MM.1S (cell line): ENCODE measurements at regions not wholly inside any gene's neighbourhood (a gene's known extent, or its start where the extent isn't known, plus 50 kb on each side); places are given as distances from the start of the nearest gene placed in this dataset.
"Not testable (repeated sequence)": the region's sequence is repeated elsewhere in the genome, so short reads cannot be mapped to it uniquely, and the experiment has no call there.

Experiments
- DNase-seq: peaks from one replicate; pipeline ENCODE4 v3.0.0-alpha.2; 2015
- H2AFZ ChIP-seq: fragments of 300-600 bp; sonication (generic); 2 replicates; pipeline ENCODE4 v1.6.0; 2016; ENCODE audit warnings: antibody characterized with exemption, low read length
- H3F3A ChIP-seq: fragments of 300-600 bp; sonication (generic); 2 replicates; pipeline ENCODE4 v1.6.1; 2016; ENCODE audit warnings: mild to moderate bottlenecking, antibody characterized with exemption, low read length, moderate library complexity, mixed read lengths; ENCODE audit not compliant: insufficient read depth
- H3K27ac ChIP-seq: fragments of 300-600 bp; sonication (generic); 2 replicates; pipeline ENCODE4 v1.5.1; 2016; ENCODE audit warnings: mild to moderate bottlenecking, low read length
- H3K27me3 ChIP-seq: fragments of 300-600 bp; sonication (generic); replicated peaks from 2 replicates; pipeline ENCODE4 v1.6.0; 2016; ENCODE audit warnings: low read length; ENCODE audit not compliant: insufficient read depth
- H3K36me3 ChIP-seq: fragments of 300-600 bp; sonication (generic); replicated peaks from 2 replicates; pipeline ENCODE4 v1.6.1; 2016; ENCODE audit warnings: mild to moderate bottlenecking, low read length, mixed read lengths; ENCODE audit not compliant: insufficient read depth
- H3K4me1 ChIP-seq: fragments of 300-600 bp; sonication (generic); 2 replicates; pipeline ENCODE4 v1.6.1; 2016; ENCODE audit warnings: low read length, mixed read lengths
- H3K4me2 ChIP-seq: fragments of 300-600 bp; sonication (generic); 2 replicates; pipeline ENCODE4 v1.6.0; 2016; ENCODE audit warnings: low read depth, low read length
- H3K4me3 ChIP-seq: fragments of 300-600 bp; sonication (generic); 2 replicates; pipeline ENCODE4 v1.5.1; 2016; ENCODE audit warnings: low read length, mixed read lengths
- H3K79me2 ChIP-seq: fragments of 300-600 bp; sonication (generic); 2 replicates; pipeline ENCODE4 v1.6.1; 2016; ENCODE audit warnings: mixed run types, low read length, mixed read lengths
- H3K9ac ChIP-seq: fragments of 300-600 bp; sonication (generic); 2 replicates; pipeline ENCODE4 v1.6.1; 2016; ENCODE audit warnings: low read length, mixed read lengths
- H3K9me2 ChIP-seq: fragments of 300-600 bp; sonication (generic); replicated peaks from 2 replicates; pipeline ENCODE4 v1.6.1; 2016; ENCODE audit warnings: mild to moderate bottlenecking, low read length, mixed read lengths; ENCODE audit not compliant: insufficient read depth
- H3K9me3 ChIP-seq: fragments of 300-600 bp; sonication (generic); replicated peaks from 2 replicates; pipeline ENCODE4 v1.6.1; 2016; ENCODE audit warnings: mild to moderate bottlenecking, low read length, mixed read lengths; ENCODE audit not compliant: insufficient read depth
- H4K20me1 ChIP-seq: fragments of 300-600 bp; sonication (generic); 2 replicates; pipeline ENCODE4 v1.6.1; 2016; ENCODE audit warnings: mild to moderate bottlenecking, low read length, moderate library complexity, mixed read lengths; ENCODE audit not compliant: insufficient read depth
- CTCF ChIP-seq: fragments of 300-600 bp; sonication (generic); IDR thresholded peaks from 2 replicates; pipeline ENCODE4 v1.5.1; 2016; ENCODE audit warnings: antibody characterized with exemption, low read length, mixed read lengths
- EZH2 ChIP-seq: fragments of 300-600 bp; sonication (generic); optimal IDR thresholded peaks from 2 replicates; pipeline ENCODE3; 2017; ENCODE audit warnings: low read depth, mild to moderate bottlenecking, antibody characterized with exemption, low read length, mixed read lengths
- EZH2phosphoT487 ChIP-seq: fragments of 300-600 bp; sonication (generic); IDR thresholded peaks from 2 replicates; pipeline ENCODE4 v1.6.1; 2018; ENCODE audit warnings: antibody characterized with exemption, low read length

GRCh38 chr7:131686833-131687232, 130.4 kb upstream of the PODXL start:
- Histone ChIP-seq H4K20me1 (0 out of 2 replicates have a peak, but pooled peaks cover 5% of the 10 kb centered on the region), H3K27ac (no peak overlapping the region), H3K4me3 (no peak overlapping the region), H2AFZ (no peak overlapping the region), H3K4me1 (peaks cover 16% of the 10 kb centered on the region), H3F3A (no peaks in the 10 kb centered on the region), H3K4me2 (no peak overlapping the region), H3K36me3 (no peaks in the 10 kb centered on the region), H3K9me3 (no peaks in the 10 kb centered on the region), H3K9ac (no peak overlapping the region), H3K9me2 (no peaks in the 10 kb centered on the region), H3K27me3 (peaks cover 67% of the 10 kb centered on the region), H3K79me2 (no peaks in the 10 kb centered on the region)
- TF ChIP-seq EZH2phosphoT487 (no peak), EZH2 (no peak), CTCF (no peak)
- DNase-seq: no peak

- Histone ChIP-seq H2AFZ (no peak overlapping the region), H4K20me1 (0 out of 2 replicates have a peak, but pooled peaks cover 1% of the 10 kb centered on the region), H3K79me2 (no peaks in the 10 kb centered on the region), H3K27ac (no peak overlapping the region), H3K4me2 (peak overlapping the region; percentile 1; the same call in 1 of the 2 replicates), H3K36me3 (no peaks in the 10 kb centered on the region), H3K27me3 (peaks cover 43% of the 10 kb centered on the region), H3F3A (no peaks in the 10 kb centered on the region), H3K4me1 (peaks cover 16% of the 10 kb centered on the region), H3K4me3 (no peak overlapping the region), H3K9me3 (no peaks in the 10 kb centered on the region), H3K9me2 (no peaks in the 10 kb centered on the region), H3K9ac (no peak overlapping the region)
- peak; percentile 92 for DNase-seq
- TF ChIP-seq EZH2phosphoT487 (no peak), EZH2 (no peak), CTCF (no peak)
These were observed 127.2 kb upstream of the PODXL start for GRCh38 chr7:131683536-131684125.

GRCh38 chr7:131681961-131682360, 125.5 kb upstream of the PODXL start:
- Histone ChIP-seq H3K27me3 (peaks cover 28% of the 10 kb centered on the region), H3K36me3 (no peaks in the 10 kb centered on the region), H3K9ac (no peak overlapping the region), H4K20me1 (no peaks in the 10 kb centered on the region), H3K4me3 (no peak overlapping the region), H3K27ac (no peak overlapping the region), H3K4me1 (peaks cover 16% of the 10 kb centered on the region), H3K9me2 (no peaks in the 10 kb centered on the region), H3F3A (no peaks in the 10 kb centered on the region), H3K79me2 (no peaks in the 10 kb centered on the region), H3K4me2 (no peak overlapping the region), H3K9me3 (no peaks in the 10 kb centered on the region), H2AFZ (no peak overlapping the region)
- TF ChIP-seq EZH2phosphoT487 (no peak), EZH2 (no peak), CTCF (no peak)
- DNase-seq: no peak

- peaks cover 14% of the 10 kb centered on the region for H3K4me1 ChIP-seq
- H3F3A ChIP-seq, H3K9ac ChIP-seq, H3K79me2 ChIP-seq, H4K20me1 ChIP-seq, H3K36me3 ChIP-seq, H3K27ac ChIP-seq, H2AFZ ChIP-seq, H3K9me3 ChIP-seq, H3K27me3 ChIP-seq, H3K4me3 ChIP-seq, H3K9me2 ChIP-seq, H3K4me2 ChIP-seq, DNase-seq: not testable (repeated sequence)
These were observed 122.6 kb upstream of the PODXL start for GRCh38 chr7:131679071-131679470.

GRCh38 chr7:131676850-131677249, 120.4 kb upstream of the PODXL start:
- H3K9me2 ChIP-seq, H3K36me3 ChIP-seq, H3K9me3 ChIP-seq, DNase-seq, H3K4me3 ChIP-seq, H4K20me1 ChIP-seq, H3K4me1 ChIP-seq, H3K27me3 ChIP-seq, H3K4me2 ChIP-seq, H3K27ac ChIP-seq, H3F3A ChIP-seq, H3K9ac ChIP-seq, H3K79me2 ChIP-seq, H2AFZ ChIP-seq: not testable (repeated sequence)
